Femur (tissue), 1 donor: ENCODE measurements at regions not wholly inside any gene's neighbourhood (a gene's known extent, or its start where the extent isn't known, plus 50 kb on each side); places are given as distances from the start of the nearest gene placed in this dataset.
"Not testable (repeated sequence)": the region's sequence is repeated elsewhere in the genome, so short reads cannot be mapped to it uniquely, and the experiment has no call there.

Experiments used
- DNase-seq: peaks from one replicate; pipeline ENCODE4 v3.0.0-alpha.2; 2017

- DNase-seq: no peak
Measured at GRCh38 chr12:67716817-67717216, 68.3 kb downstream of the DYRK2 start.

- not testable (repeated sequence) for DNase-seq
Measured at GRCh38 chr12:67719303-67719702, 70.8 kb downstream of the DYRK2 start.

- peak; percentile 48 for DNase-seq
Measured at GRCh38 chr12:67720351-67720856, 71.9 kb downstream of the DYRK2 start.

- peak; percentile 23 for DNase-seq
Measured at GRCh38 chr12:67721248-67721647, 72.7 kb downstream of the DYRK2 start.

- no peak for DNase-seq
Measured at GRCh38 chr12:67722296-67722695, 73.8 kb downstream of the DYRK2 start.

GRCh38 chr12:67726868-67727267 lies 78.3 kb downstream of the DYRK2 start:
- DNase-seq: no peak

- no peak for DNase-seq
Measured at GRCh38 chr12:67727702-67728666, 79.4 kb downstream of the DYRK2 start.

GRCh38 chr12:67732857-67733256 lies 84.3 kb downstream of the DYRK2 start:
- DNase-seq: no peak

GRCh38 chr12:67735868-67736267 lies 87.3 kb downstream of the DYRK2 start:
- no peak for DNase-seq

GRCh38 chr12:67740711-67741110 lies 92.2 kb downstream of the DYRK2 start:
- DNase-seq: no peak

GRCh38 chr12:67741270-67741669 lies 92.7 kb downstream of the DYRK2 start:
- DNase-seq: no peak

- DNase-seq: no peak
Measured at GRCh38 chr12:67742461-67742860, 93.9 kb downstream of the DYRK2 start.

- DNase-seq: no peak
Measured at GRCh38 chr12:67747869-67748742, 99.6 kb downstream of the DYRK2 start.

GRCh38 chr12:67748743-67749040 lies 100.1 kb downstream of the DYRK2 start:
- no peak for DNase-seq

- no peak for DNase-seq
Measured at GRCh38 chr12:67750513-67751183, 102.1 kb downstream of the DYRK2 start.

GRCh38 chr12:67751381-67751928 lies 102.9 kb downstream of the DYRK2 start:
- DNase-seq: no peak

GRCh38 chr12:67752226-67752732 lies 103.7 kb downstream of the DYRK2 start:
- no peak for DNase-seq

- DNase-seq: no peak
Measured at GRCh38 chr12:67754933-67755697, 106.6 kb downstream of the DYRK2 start.

GRCh38 chr12:67757651-67758050 lies 109.1 kb downstream of the DYRK2 start:
- DNase-seq: no peak

- no peak for DNase-seq
Measured at GRCh38 chr12:67758119-67758518, 109.6 kb downstream of the DYRK2 start.

GRCh38 chr12:67758521-67758920 lies 110.0 kb downstream of the DYRK2 start:
- DNase-seq: no peak

- no peak for DNase-seq
Measured at GRCh38 chr12:67759829-67760228, 111.3 kb downstream of the DYRK2 start.
